Embryonic facial prominence (tissue), 1 donor: ENCODE measurements at regions not wholly inside any gene's neighbourhood (a gene's known extent, or its start where the extent isn't known, plus 50 kb on each side); places are given as distances from the start of the nearest gene placed in this dataset.

Experiments used
- DNase-seq: peaks from one replicate; pipeline ENCODE4 v3.0.0-alpha.2; 2016; ENCODE audit errors: extremely low spot score

DNA sequence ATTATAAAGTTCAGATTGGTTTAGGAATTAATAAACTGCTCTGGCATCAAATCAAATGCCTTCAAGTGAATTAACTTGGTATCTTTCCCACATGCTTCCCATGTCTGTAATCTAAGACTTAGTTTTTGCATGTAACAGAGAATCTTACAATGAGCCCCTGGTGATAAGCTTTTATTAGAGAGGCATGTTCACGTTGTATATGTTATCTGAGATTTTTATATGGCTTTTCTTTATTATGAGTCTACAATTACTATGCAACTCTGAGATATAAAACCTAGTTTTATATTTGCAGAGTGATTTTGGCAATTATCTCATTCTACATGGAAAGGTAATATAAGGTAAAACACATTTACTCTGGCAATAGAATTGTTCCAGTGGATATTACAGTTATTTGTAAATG lies 1578.4 kb upstream of the IGFBP7 start:
- DNase-seq = no peak

DNA sequence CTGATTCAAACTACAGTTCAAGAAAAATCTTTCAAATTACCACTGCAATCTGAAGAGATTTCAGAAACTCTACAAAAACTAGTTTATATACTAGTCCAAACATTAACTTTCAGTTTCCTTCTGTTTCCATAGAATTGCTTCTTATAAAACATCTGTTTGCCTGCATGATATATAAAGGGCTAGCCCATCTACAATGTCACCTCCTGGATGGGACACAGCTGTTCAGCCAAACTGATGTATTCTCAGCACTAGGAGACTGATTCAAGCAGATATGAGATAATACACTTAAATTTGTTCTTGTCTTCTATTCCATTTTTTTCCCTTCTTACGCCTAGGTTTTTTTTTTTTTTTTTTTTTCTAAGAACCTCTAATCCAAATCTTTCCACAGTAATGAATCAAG lies 1569.7 kb upstream of the IGFBP7 start:
- no peak for DNase-seq

DNA sequence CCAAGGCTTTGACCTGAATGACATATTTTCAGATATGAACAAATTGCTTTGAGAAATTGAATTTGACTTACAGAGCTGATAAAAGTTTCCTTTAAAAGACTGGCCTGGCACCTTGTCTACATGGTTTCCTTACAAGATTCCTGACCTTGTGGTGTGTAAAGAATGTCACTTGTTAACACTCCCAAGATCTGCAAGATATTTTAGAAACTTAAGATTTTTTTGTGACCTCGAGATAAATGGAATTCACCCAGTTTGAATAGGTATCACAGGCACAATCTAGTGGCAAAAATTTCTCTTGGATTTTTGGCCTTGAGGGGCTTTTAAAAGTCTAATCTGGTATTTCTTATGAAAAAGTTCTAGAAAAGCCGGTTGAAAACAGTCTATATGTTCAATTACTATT lies 1568.9 kb upstream of the IGFBP7 start:
- DNase-seq = no peak

DNA sequence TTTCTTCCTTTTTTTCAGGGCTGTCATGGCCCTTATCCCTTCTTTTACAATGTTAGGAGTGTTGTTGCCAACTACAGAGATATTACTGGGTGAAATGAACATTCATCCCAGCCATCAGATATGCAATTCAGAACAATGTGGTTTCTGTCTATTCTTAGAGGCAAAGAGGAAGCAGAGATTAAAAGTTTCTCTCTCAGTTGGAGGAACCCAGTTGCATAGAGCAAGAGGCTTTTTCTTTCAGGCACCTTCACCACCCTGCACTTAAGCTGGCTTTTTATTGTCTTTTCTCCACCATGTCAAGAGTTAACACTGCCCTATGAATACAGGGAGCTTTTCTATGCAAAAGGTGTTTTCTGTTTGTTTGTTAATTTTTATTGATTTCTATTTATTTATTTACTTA lies 1559.6 kb upstream of the IGFBP7 start:
- no peak for DNase-seq

DNA sequence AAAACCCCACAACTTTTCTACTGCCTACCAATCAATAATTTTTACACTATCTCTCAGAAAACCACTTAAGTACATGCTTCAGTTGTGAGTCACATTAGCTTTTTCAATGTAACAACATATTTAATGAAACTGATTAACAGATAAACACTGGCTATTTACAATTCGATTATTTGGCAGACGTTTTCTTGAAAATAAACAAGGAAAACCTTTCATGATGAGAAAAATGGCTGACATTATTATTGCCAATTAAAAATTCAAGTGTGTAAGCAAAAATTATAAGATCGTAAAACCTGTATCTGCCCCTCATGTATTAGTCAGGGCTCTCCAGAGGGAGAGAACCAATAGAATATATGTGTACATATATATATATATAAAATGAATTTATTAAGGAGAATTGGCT lies 1555.5 kb upstream of the IGFBP7 start:
- no peak for DNase-seq

DNA sequence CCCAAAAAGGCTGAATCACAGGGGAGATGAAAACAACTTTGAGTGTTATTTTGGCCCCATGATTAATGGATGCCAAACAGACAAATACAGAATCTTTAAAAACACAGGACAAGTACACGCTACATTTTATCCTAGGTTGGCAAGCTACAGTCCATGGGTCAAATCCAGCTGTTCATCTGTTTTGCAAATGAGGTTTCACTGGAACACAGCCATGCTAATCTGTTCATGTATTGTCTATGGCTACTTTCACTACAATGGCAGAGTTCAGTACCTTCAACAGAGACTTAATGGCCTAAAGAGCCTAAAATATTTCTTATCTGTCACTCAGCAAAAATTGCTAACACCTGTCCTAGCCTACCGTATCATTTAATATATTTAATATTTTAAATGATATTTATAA lies 1548.5 kb upstream of the IGFBP7 start:
- DNase-seq = no peak

DNA sequence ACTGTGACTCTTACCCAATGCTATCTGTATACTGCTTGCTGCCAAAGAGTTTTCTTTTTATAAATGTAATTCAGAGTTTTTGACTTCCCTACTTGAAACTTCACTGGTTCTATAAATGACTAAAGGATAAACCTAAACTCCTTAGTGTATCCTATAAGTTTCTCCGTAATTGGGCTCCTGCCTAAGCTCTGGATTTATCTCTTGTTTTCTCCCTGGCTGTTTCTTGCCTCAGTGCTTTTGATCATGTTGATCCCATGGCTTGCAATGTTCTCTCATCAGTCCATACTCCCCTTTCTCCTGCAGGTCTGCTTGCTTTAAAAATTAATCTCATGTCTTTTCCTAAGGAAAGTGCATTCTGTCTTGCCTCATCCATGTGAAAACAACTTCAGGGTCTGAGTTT lies 1543.1 kb upstream of the IGFBP7 start:
- no peak for DNase-seq

DNA sequence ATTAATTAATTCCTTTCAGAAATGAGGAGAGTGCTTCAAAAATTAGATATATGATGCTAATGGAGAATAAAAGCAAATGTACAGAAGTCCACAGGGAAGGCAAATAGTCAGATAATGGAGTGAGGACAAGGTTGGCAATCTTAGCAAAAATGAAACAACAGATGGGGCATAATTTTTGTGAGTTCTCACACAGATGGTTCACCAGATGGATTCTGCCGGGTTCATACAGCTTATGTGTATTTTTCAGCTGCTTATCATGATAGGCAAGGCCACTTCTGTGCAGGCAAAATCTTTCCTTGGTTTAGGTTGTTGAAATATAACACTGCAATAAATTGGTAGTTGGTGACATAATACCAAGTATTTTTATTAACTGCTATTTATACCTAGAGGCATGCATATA lies 1539.0 kb upstream of the IGFBP7 start:
- no peak for DNase-seq

DNA sequence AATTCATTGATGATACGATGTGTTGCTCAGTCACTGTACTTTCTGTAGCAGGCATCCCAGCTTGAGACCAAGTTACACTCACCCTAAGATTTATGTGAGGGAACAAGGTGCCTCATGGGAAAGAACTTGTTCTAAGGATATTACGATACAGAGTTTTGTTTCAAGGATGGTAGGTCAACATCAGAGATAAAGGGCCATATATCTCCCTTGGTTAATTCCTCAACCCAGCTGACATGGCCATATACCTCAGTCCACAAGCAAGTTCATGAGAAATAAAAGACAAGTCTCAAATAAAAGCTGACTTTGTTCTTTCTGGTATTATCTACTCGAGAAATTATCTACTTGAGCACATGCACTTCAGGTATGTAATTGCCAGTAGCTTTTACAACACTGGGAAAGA lies 1535.9 kb upstream of the IGFBP7 start:
- no peak for DNase-seq

DNA sequence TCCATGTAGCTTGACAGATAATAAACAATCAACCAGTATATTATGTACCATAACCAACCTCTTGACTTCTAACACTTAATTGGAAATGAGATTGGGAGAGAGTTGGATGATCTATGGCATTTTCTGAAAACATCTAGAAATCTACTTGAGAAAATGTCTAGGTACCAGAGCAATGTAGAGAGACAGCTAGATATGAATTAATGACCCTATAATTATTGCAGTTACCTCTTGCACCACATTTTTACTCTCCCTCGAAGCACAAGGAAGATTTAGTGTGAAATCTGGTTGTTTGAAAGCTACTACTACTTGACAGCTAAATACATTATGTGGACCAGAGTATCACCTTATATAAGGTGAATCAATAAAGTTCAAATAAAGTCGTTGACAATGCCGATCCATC lies 1534.4 kb upstream of the IGFBP7 start:
- no peak for DNase-seq

DNA sequence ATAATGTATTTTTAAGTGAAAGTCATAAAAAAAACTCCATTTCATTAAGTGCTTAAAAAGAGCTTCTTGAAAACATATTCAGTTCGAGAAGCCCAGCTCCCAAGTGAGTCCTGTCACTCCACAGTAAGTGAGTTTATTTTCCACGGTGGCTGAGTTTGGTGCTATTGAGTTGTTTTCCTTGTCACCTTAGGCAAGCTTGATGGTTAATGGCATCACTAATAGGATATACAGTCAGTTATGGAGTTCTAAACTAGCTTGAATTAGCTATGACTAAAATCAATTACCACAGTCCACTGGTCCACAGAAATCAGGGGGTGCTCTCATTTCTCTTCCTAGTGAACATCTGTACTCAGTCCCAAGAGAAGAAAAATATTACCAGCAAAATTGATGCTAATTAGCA lies 1526.2 kb upstream of the IGFBP7 start:
- no peak for DNase-seq

DNA sequence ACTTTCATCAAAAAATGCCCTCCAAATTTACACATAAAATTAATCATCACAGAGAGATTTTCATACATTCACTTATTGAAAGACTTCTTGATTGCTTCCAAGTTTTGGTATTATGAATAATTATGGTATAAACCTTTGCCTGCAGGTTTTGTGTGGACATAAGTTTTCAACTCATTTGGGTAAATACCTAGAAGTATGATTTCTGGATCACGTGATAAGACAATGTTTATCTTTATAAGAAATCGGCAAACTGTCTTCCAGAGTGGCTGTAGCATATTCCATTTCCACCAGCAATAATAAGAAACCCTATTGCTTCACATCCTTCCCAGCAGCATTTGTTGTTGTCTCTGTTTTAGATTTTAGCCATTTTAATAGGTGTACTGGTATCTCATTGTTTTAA lies 1507.0 kb upstream of the IGFBP7 start:
- DNase-seq = no peak

DNA sequence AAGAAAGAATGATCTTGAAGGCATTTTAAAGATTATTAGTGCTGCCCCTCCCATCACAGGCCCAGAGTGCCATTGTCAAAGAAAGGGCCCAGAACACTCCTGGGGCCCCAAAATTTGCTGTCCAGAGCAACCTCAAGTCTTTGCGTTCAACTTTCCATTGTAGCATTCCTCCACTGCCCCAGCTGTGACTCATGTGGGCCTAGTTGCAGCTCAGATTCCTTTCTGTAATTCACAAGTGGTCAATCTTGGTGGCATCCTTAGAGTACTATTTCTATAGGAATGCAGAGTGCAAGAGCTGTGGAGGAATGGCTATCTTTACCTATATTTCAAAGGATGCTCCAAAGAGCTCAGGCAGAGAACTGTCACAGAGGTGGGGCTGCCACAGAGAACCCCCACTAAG lies 1500.8 kb upstream of the IGFBP7 start:
- DNase-seq = no peak

DNA sequence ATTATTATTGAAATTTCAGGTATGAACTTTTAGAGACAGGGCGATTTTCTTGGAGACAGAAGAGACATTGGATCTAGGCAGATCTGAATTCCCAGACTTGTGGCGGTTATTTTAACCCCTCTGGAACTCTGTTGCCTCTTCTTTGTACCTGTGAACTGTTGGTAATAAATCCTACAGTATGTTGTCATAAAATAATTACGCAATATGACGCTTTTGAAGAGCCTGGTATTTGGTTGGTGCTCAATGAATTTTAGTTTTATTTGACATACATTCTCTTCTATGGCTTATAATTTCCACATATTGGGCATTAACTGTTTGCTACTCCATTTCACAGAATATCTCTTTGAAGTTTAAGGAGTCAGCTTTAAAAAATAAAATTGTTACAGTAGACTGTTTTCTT lies 1496.1 kb upstream of the IGFBP7 start:
- DNase-seq = no peak

DNA sequence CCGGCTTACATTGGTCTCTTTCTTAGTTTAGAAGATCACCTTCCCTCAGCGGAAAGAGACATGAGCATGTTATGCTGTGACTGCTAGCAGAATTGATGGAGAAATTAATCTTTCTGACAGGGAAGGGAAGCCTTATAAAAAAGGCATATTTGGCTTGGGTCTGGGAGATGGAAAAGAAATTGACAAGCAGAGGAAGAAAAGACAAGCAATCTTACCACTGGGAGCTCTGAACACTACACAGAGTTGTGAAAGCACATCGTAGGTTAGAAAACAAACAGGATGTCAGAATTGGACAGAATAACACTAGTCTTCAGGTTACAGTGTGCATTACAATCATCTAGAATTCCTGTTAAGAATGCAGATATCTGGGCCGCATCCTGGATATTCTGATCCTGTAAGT lies 1493.8 kb upstream of the IGFBP7 start:
- DNase-seq = no peak

DNA sequence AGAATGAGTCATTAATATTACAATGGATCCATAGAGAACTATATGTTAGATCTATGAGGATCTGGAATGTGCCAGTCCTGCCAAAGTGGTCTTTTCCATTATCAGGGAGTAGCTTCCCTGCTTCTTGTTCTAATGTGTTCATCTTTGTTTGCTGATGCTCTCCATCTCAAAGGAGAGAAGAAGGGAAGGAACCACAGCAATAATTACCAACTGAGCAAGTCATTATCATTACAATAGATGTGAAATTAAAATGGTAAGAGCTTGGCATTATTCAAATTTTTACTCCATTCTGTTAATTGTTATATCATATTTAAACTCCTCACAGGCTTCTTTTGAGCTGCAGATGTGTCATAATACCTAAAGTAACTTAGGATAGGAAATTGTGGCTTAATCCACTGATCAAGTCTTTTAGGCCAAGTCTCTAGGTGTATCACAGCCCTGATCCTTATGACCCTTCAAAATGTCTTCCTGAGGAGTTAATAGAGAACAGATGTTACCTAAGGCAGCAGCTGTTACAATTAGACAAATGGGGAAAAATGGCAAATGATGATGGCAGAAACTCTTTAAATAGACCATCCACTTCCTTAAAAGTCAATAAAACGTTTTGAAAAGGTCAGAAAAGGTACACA lies 1492.7 kb upstream of the IGFBP7 start:
- DNase-seq = no peak

DNA sequence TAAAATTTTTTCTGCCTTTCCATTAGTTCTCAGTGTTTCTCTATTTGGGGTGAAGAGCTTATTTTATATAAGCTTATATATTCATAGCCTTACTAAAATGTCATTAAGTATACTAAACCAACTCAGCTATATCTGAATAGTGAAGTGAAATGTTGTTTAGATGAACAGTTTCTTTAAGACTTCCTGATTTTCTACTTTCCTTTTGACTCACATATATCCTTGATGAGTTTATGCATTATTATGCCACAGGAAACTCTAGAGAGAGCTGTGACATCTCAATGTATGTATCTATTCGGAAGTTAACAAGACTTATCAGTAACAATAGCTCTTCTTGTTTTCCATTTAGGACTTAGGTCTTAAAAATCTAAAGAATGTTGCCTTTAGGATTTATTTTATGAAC lies 1491.8 kb upstream of the IGFBP7 start:
- DNase-seq = no peak

DNA sequence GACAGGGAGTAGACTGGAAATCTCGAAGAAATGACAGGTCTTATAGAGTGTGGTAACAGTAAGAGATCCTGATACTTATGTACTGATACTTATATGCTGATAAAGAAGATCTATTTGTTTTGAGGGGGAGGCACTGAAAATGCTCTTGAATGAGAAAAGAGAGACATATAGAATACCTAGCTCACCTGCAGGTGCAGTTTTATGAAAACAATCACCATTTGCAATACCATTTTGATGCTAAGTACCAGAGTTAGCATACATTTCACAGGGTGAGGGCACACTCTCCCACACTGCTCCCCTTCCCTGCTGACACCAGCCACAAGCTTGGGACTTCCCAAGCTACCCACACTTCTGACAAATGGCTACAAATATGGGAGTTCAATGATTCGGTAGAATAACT lies 1490.1 kb upstream of the IGFBP7 start:
- DNase-seq = no peak

DNA sequence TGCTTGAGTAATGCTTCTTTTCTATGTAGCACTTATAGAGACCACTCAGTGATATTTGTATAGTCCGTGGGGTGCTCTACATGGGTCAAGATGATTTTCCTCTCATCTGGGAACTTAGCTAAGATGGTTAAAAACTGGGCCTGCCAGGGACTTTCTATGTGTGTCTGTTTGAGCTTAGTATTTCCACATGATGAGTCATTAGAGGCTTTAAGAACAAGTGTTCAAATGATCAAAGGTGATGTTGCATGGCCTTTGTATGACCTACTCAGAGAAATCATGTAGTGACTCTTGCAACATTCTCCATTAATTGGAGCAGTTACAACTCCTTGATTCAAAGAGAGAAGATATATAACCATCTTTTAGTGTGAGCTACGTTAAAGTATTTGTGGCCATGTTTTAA lies 1480.5 kb upstream of the IGFBP7 start:
- DNase-seq = no peak

DNA sequence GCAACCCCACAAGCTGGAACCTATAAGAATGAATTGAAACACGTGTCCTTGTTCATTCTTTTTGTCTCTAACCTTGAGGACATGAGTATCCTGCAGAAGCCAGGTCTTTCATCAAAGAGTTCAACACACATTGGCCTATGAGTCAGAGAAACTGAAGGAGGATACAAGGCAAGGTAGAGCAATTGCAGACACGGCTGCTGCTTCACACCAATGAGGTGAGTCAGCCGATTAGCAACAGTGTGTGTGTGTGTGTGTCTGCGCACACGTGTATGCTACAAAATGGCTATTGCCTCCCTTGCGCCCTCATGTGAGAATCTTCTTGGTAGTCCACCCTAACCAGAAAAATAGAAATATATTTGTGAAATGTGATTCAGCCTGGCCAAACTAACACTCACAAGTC lies 1477.7 kb upstream of the IGFBP7 start:
- DNase-seq = no peak

DNA sequence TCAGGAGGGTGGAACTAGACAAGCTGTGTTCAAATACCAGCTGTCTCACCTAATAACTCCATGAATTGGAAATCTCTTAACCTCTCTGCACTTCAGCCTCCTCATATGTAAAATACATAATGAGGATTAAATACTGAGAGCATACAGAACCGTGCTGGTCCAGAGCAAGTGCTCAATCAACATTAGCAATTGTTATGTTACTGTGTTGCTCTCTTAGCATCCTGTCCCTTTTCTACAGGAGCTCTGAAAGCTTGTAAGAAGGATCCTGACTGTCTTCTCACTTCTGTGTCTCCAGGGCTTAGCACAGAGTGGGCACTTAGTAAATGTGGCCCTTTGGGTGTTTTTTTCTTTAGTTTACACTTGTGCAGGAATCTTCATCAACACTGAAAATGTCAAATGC lies 1456.1 kb upstream of the IGFBP7 start:
- DNase-seq = no peak

DNA sequence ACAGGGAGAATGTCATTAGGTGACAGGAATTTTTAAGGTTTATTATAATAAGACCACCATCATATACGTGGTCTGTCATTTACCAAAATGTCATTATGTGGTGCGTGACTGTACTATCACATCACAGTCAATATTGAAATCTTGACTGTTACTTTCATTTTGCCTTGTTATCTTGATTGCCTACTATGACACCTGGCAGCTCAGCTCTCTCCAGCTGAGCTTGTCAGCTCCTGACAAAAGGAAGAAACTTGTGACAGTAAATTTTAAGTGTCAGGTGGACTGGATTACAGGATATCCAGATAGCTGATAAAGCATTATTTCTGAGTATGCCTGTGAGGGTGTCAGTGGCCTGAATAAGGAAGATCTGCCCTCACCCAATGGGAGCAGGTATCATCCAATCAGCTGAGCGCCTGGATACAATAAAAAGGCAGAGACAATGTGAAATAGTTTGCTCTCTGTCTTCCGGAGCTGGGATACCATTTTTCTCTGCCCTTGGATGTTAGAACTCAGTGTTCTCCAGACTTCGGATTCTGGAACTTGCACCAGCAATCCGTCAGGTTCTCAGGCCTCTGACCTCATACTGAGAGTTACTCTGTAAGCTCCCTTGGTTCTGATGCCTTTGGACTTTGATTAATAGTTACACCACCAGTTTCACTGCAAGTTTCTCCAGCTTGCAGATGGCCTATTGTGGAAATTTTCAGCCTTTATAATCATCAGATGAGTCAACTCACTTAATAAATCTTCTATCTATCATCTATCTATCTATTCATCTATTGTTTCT lies 1454.7 kb upstream of the IGFBP7 start:
- no peak for DNase-seq

DNA sequence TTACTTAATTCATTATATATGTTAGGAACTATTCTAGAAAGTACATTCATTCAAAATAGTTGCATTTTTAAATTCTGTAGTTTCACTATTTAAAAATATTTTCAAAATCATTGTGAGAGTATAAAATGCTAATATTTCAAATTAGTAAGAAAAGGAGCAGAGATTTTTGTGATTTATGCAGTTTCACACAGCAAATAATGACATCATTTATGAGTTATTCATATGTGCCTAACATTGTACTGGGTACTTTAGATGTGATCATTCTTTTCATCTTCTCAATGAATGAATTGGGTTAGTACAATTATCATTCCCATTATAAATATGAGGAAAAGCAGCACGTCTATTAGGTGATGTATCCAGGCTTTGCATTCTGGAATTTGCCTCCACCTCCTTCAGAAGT lies 1451.0 kb upstream of the IGFBP7 start:
- no peak for DNase-seq

DNA sequence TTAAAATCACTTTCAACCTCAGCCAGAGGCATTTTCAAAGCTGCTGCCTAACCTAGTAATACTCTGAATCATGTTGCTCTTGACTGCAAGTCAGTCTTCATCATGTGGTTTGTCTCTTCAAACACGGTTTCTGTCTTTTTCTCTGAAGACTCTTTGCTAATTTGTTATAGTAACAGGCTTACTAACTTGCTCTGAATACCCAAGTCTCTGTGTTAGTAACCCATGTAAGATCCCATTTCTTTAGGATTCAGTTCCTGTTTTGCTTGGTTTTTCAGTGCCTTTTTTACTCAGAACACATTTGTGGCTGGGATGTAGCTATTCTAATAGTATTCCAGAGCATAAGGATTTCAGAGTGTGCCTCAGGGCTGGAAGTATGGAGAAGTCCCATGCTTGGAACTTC lies 1450.6 kb upstream of the IGFBP7 start:
- DNase-seq = no peak
